B cell (primary cell): ENCODE measurements at regions not wholly inside any gene's neighbourhood (a gene's known extent, or its start where the extent isn't known, plus 50 kb on each side); places are given as distances from the start of the nearest gene placed in this dataset.

Source experiments
- ATAC-seq: fragments of 200-7000 bp; cut with Tn5 transposase; one replicate; pipeline ENCODE4 v1.10.0; 2021; ENCODE audit warnings: low read depth, mild to moderate bottlenecking, moderate number of reproducible peaks, moderate library complexity
- CTCF ChIA-PET: fragments of 350-600 bp; sonication (Branson Sonifier 250); formaldehyde crosslinking; loops from one replicate; lab custom pipeline; 2021; ENCODE audit warnings: antibody characterized with exemption, inconsistent platforms; lab: Charles Lee
- POLR2A ChIA-PET: fragments of 350-600 bp; sonication (Branson Sonifier 250); formaldehyde crosslinking; loops from one replicate; lab custom pipeline; 2021; ENCODE audit warnings: antibody characterized with exemption; lab: Charles Lee
- DNase-seq: peaks from one replicate; pipeline ENCODE4 v3.0.0; 2013
- H2AFZ ChIP-seq: 2 replicates; pipeline ENCODE4 v1.6.1; 2012; ENCODE audit warnings: mild to moderate bottlenecking, low read depth, low read length; ENCODE audit not compliant: insufficient read depth, poor library complexity, severe bottlenecking
- H3K27ac ChIP-seq, 2 donors: 1 replicate in 1 of 2; 2 replicates in 1 of 2; pipeline ENCODE4 v1.5.1; 2012 to 2013; ENCODE audit warnings: low read length in 2 of 2, mild to moderate bottlenecking in 2 of 2, moderate library complexity in 1 of 2
- H3K27me3 ChIP-seq, 4 experiments: fragments of 200-600 bp in 1 of 4; sonication (generic) in 1 of 4; replicated peaks in 1 of 4; 1 replicate in 2 of 4; 2 replicates in 2 of 4; pipeline versions ENCODE4 v1.6.1 to v1.7.0; 2013 to 2016; ENCODE audit warnings: low read length in 3 of 4, mild to moderate bottlenecking in 2 of 4, mixed read lengths in 1 of 4, moderate library complexity in 1 of 4; ENCODE audit not compliant: insufficient read depth in 4 of 4, control insufficient read depth in 3 of 4; ENCODE audit errors: control extremely low read depth in 1 of 4
- H3K36me3 ChIP-seq, 2 experiments: replicated peaks in 1 of 2; 1 replicate in 1 of 2; 2 replicates in 1 of 2; pipeline versions ENCODE4 v1.6.1 to v1.7.1; 2013; ENCODE audit warnings: low read length in 1 of 2; ENCODE audit not compliant: insufficient read depth in 2 of 2, control insufficient read depth in 1 of 2; ENCODE audit errors: control extremely low read depth in 1 of 2, extremely low read depth in 1 of 2
- H3K4me1 ChIP-seq, 2 donors: fragments of 200-600 bp in 1 of 2; sonication (generic) in 1 of 2; 1 replicate in 1 of 2; 2 replicates in 1 of 2; pipeline versions ENCODE4 v1.5.1 to v1.6.1; 2013 to 2017; ENCODE audit warnings: low read length in 2 of 2; ENCODE audit not compliant: control insufficient read depth in 2 of 2, insufficient read depth in 2 of 2
- H3K4me2 ChIP-seq: replicated peaks from 2 replicates; pipeline ENCODE3; 2012; ENCODE audit warnings: mild to moderate bottlenecking, low read depth, low read length; ENCODE audit not compliant: poor library complexity, severe bottlenecking
- H3K4me3 ChIP-seq, 5 experiments: fragments of 200-600 bp in 1 of 5; sonication (generic) in 1 of 5; 1 replicate in 3 of 5; 2 replicates in 2 of 5; pipeline versions ENCODE4 v1.5.1 to v1.7.0; 2011 to 2016; ENCODE audit warnings: low read length in 4 of 5, mild to moderate bottlenecking in 4 of 5, low read depth in 2 of 5, control low read depth in 1 of 5, moderate library complexity in 1 of 5; ENCODE audit not compliant: insufficient read depth in 1 of 5; ENCODE audit errors: control extremely low read depth in 1 of 5, extremely low read depth in 1 of 5
- H3K79me2 ChIP-seq: fragments of 200-600 bp; sonication (generic); one replicate; pipeline ENCODE4 v1.6.0; 2016; ENCODE audit warnings: low read length; ENCODE audit not compliant: control insufficient read depth, insufficient read depth
- H3K9ac ChIP-seq: fragments of 200-600 bp; sonication (generic); 2 replicates; pipeline ENCODE4 v1.6.1; 2017; ENCODE audit warnings: mild to moderate bottlenecking, low read length, moderate library complexity
- H3K9me3 ChIP-seq, 3 donors: one replicate each; pipeline versions ENCODE4 v1.6.1 to v1.7.1; 2013; ENCODE audit warnings: low read length in 2 of 3; ENCODE audit not compliant: control insufficient read depth in 2 of 3, insufficient read depth in 1 of 3; ENCODE audit errors: control extremely low read depth in 1 of 3
- H4K20me1 ChIP-seq: 2 replicates; pipeline ENCODE4 v1.6.0; 2012; ENCODE audit warnings: mild to moderate bottlenecking, low read length; ENCODE audit not compliant: insufficient read depth, control insufficient read depth, poor library complexity, severe bottlenecking
- H3K27ac Mint-ChIP-seq: one replicate; pipeline ENCODE4 v1.8.0; 2021; ENCODE audit warnings: mixed read lengths
- H3K27me3 Mint-ChIP-seq: one replicate; pipeline ENCODE4 v1.8.0; 2021; ENCODE audit warnings: mixed read lengths
- H3K4me1 Mint-ChIP-seq: one replicate; pipeline ENCODE4 v1.8.0; 2021; ENCODE audit warnings: mixed read lengths
- H3K4me3 Mint-ChIP-seq: one replicate; pipeline ENCODE4 v1.8.0; 2021; ENCODE audit warnings: mixed read lengths
- H3K9me3 Mint-ChIP-seq: one replicate; pipeline ENCODE4 v1.8.0; 2022; ENCODE audit warnings: mixed read lengths; ENCODE audit not compliant: insufficient read depth
- EZH2 ChIP-seq: IDR thresholded peaks from 2 replicates; pipeline ENCODE4 v1.6.1; 2012; ENCODE audit warnings: borderline replicate concordance, low read depth, mild to moderate bottlenecking, moderate library complexity, low read length; ENCODE audit not compliant: insufficient read depth, poor library complexity, severe bottlenecking
- WGBS: methylation state at CpG from one replicate; pipeline ENCODE4 v1.1.5; 2013; ENCODE audit warnings: missing lambda C conversion rate; ENCODE audit not compliant: insufficient coverage; 5-methylcytosine and 5-hydroxymethylcytosine counted together
- intact Hi-C: fragments of 100-400 bp; cut with micrococcal nuclease; formaldehyde crosslinking; loops from one replicate; pipeline ENCODE4 v1.10.0; 2022
- TF ChIP-seq, protein P1 (sequence below): fragments of 200-600 bp; IDR thresholded peaks from one replicate; pipeline ENCODE4 v1.8.0; 2022; ENCODE audit warnings: antibody characterized with exemption, mild to moderate bottlenecking

DNA sequence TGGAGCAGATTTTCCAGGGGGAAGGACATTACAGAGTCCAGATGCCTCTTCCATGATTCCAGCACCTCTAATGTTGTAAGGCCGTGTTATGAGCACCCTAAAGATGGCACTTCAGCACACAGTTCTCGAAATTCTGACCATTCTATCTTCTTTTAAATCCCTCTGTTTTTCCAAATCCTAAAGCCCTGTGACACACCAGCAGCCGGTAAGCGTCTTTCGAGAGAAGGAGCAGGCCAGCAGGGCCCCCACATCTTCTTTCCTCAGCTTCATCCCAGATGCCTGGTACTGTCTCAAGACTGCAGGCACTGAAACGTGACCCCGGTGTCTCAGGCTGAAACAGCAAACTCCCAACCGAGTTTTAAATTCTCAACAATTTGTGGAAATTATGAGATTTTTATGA is 211.6 kb upstream of the FOXQ1 start:
- no peak overlapping the region for H3K27ac ChIP-seq
- H3K4me1 ChIP-seq, result no peaks in the 10 kb centered on the region
- no peaks in the 10 kb centered on the region for H3K9me3 Mint-ChIP-seq
- H3K9ac ChIP-seq, result no peak overlapping the region
- no peak overlapping the region for H3K27ac Mint-ChIP-seq
- intact Hi-C loops, result no loop called here
- H3K27me3 Mint-ChIP-seq, result peaks cover 26% of the 10 kb centered on the region
- DNase-seq (no peak), ATAC-seq (no peak)
- H3K4me1 Mint-ChIP-seq, result no peaks in the 10 kb centered on the region
- H3K79me2 ChIP-seq, result no peaks in the 10 kb centered on the region
- TF ChIP-seq, protein P1, sequence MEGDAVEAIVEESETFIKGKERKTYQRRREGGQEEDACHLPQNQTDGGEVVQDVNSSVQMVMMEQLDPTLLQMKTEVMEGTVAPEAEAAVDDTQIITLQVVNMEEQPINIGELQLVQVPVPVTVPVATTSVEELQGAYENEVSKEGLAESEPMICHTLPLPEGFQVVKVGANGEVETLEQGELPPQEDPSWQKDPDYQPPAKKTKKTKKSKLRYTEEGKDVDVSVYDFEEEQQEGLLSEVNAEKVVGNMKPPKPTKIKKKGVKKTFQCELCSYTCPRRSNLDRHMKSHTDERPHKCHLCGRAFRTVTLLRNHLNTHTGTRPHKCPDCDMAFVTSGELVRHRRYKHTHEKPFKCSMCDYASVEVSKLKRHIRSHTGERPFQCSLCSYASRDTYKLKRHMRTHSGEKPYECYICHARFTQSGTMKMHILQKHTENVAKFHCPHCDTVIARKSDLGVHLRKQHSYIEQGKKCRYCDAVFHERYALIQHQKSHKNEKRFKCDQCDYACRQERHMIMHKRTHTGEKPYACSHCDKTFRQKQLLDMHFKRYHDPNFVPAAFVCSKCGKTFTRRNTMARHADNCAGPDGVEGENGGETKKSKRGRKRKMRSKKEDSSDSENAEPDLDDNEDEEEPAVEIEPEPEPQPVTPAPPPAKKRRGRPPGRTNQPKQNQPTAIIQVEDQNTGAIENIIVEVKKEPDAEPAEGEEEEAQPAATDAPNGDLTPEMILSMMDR, result no peak
- TF ChIP-seq EZH2, result no peak
- H3K9me3 ChIP-seq, result peaks cover 0 to 5% (median 0%) of the 10 kb centered on the region in 3 donors
- no peak overlapping the region for H2AFZ ChIP-seq
- 88% methylated on average over 6 of the region's 8 CpGs for WGBS
- ChIA-PET POLR2A (no interaction called here), CTCF (no interaction called here)
- peaks cover 0 to 6% (median 0%) of the 10 kb centered on the region in 4 experiments for H3K27me3 ChIP-seq
- H3K4me3 ChIP-seq, result no peak overlapping the region
- no peak overlapping the region for H3K4me2 ChIP-seq
- H3K36me3 ChIP-seq, result no peaks in the 10 kb centered on the region
- no peaks in the 10 kb centered on the region for H4K20me1 ChIP-seq
- no peak overlapping the region for H3K4me3 Mint-ChIP-seq

DNA sequence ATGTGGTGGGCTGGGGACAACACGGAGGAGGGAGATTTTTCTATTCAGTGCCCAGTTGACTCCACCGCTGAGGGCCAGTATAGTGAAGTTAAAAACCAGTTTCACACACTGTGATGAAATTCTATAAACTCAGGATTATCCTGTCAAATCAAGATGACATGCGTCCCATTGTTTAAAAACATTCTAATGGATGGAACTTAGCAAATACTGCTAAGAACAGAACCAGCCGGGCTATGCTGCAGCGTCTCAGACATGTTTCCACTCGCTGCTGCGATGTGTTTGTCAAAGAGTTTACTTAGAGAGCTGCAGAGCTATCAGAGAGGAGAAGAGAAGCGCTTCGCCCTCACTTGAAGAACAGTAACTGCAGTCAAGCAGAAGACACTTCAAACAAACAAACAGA is 212.6 kb upstream of the FOXQ1 start:
- DNase-seq (no peak), ATAC-seq (no peak)
- WGBS, result 86% methylated on average over 4 of the region's 9 CpGs
- no peaks in the 10 kb centered on the region for H3K4me1 Mint-ChIP-seq
- Histone ChIP-seq H3K27ac (no peak overlapping the region), H3K27me3 (peaks cover 0 to 6% (median 0%) of the 10 kb centered on the region in 4 experiments), H4K20me1 (no peaks in the 10 kb centered on the region), H2AFZ (no peak overlapping the region), H3K79me2 (no peaks in the 10 kb centered on the region), H3K4me1 (no peaks in the 10 kb centered on the region), H3K4me2 (no peak overlapping the region), H3K9me3 (peaks cover 0 to 5% (median 0%) of the 10 kb centered on the region in 3 donors), H3K4me3 (no peak overlapping the region), H3K36me3 (no peaks in the 10 kb centered on the region), H3K9ac (no peak overlapping the region)
- intact Hi-C loops, result no loop called here
- H3K27ac Mint-ChIP-seq, result no peak overlapping the region
- CTCF ChIA-PET, result no interaction called here
- H3K27me3 Mint-ChIP-seq, result peaks cover 26% of the 10 kb centered on the region
- no peak for TF ChIP-seq EZH2
- TF ChIP-seq, protein P1, result no peak
- no peak overlapping the region for H3K4me3 Mint-ChIP-seq
- POLR2A ChIA-PET, result no interaction called here
- no peaks in the 10 kb centered on the region for H3K9me3 Mint-ChIP-seq
